ENCODE measurements at regions not wholly inside any gene's neighbourhood (a gene's known extent, or its start where the extent isn't known, plus 50 kb on each side); places are given as distances from the start of the nearest gene placed in this dataset.

DNA sequence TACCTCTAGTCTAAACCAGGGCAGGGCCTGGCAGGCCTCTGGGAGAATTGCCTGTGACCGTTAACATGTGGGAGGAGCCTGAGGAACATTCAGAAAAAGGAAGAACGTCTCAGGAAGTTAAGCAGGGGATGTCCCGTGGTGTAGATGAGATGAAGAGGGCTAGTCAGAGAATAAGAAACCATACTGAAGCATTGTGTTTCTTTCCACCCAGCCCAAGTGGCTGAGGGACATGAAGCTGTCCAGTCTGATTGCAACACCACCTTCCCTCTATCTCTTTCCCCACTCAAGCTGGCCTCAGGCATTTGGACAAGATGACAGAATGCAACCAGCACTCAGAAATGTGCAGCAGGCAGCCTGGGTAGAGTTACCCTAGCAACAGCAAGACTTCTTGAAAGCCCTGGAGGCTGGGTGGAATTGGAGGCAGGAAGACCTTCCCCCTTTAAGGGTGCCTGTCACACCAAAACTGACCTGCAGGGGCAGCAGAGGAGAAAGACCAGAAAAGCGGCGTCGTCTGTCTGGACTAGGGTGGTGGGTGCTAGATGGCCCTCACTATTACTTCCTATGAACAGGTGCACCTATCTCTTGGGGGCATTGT lies 186.1 kb downstream of the UNC5CL start:
- no peak overlapping the region for H3K4me3 ChIP-seq (ENCODE audit: control insufficient read depth in 2 of 3, extremely low read depth in 1 of 3, insufficient read depth in 2 of 3, low read depth in 1 of 3, low read length in 3 of 3)
- no peaks in the 10 kb centered on the region for H3K36me3 ChIP-seq (ENCODE audit: control insufficient read depth in 2 of 2, extremely low read depth in 1 of 2, insufficient read depth in 2 of 2, low read length in 2 of 2)
- dilution Hi-C loops (cut with MboI; ENCODE audit: extremely low pct_ligation_motif_present, low sequenced_read_pairs): no loop called here
- H3K4me2 ChIP-seq (ENCODE audit: control insufficient read depth, extremely low read depth, insufficient read depth, low read depth, low read length): no peak overlapping the region
- H4K20me1 ChIP-seq (ENCODE audit: control insufficient read depth, extremely low read depth, insufficient read depth, low read length): no peaks in the 10 kb centered on the region
- no peaks in the 10 kb centered on the region for H3K9me3 ChIP-seq (ENCODE audit: control insufficient read depth, low read depth, low read length)
- FAIRE-seq (peak; percentile 29), DNase-seq (ENCODE audit: low read depth, low spot score) (no peak)
- H3K27ac ChIP-seq (ENCODE audit: control insufficient read depth, insufficient read depth, low read length): no peak overlapping the region
- no peak overlapping the region for H2AFZ ChIP-seq (ENCODE audit: control insufficient read depth, low read length)
- H3K9ac ChIP-seq (ENCODE audit: control insufficient read depth, extremely low read depth, insufficient read depth, low read length): no peak overlapping the region
- H3K9me1 ChIP-seq (ENCODE audit: control insufficient read depth, extremely low read depth, insufficient read depth, low read length): no peaks in the 10 kb centered on the region
- H3K79me2 ChIP-seq (ENCODE audit: control insufficient read depth, insufficient read depth, low read length): no peaks in the 10 kb centered on the region
- no peaks in the 10 kb centered on the region for H3K4me1 ChIP-seq (ENCODE audit: control insufficient read depth, extremely low read depth, insufficient read depth, low read length)
- TF ChIP-seq EZH2 (IDR thresholded peaks at IDR 0.05; ENCODE audit: low read length): no peak
- TF ChIP-seq, protein P1, sequence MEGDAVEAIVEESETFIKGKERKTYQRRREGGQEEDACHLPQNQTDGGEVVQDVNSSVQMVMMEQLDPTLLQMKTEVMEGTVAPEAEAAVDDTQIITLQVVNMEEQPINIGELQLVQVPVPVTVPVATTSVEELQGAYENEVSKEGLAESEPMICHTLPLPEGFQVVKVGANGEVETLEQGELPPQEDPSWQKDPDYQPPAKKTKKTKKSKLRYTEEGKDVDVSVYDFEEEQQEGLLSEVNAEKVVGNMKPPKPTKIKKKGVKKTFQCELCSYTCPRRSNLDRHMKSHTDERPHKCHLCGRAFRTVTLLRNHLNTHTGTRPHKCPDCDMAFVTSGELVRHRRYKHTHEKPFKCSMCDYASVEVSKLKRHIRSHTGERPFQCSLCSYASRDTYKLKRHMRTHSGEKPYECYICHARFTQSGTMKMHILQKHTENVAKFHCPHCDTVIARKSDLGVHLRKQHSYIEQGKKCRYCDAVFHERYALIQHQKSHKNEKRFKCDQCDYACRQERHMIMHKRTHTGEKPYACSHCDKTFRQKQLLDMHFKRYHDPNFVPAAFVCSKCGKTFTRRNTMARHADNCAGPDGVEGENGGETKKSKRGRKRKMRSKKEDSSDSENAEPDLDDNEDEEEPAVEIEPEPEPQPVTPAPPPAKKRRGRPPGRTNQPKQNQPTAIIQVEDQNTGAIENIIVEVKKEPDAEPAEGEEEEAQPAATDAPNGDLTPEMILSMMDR (optimal IDR thresholded peaks at IDR 0.05 in 1 of 3, IDR thresholded peaks at IDR 0.05 in 1 of 3, conservative IDR thresholded peaks at IDR 0.05 in 1 of 3; ENCODE audit: extremely low read depth in 1 of 3, insufficient read depth in 2 of 3, low read length in 3 of 3): peak; percentile 48 to 65 (median 54)
- peaks cover 3% of the 10 kb centered on the region for H3K27me3 ChIP-seq (ENCODE audit: control insufficient read depth, extremely low read depth, insufficient read depth, low read length)

DNA sequence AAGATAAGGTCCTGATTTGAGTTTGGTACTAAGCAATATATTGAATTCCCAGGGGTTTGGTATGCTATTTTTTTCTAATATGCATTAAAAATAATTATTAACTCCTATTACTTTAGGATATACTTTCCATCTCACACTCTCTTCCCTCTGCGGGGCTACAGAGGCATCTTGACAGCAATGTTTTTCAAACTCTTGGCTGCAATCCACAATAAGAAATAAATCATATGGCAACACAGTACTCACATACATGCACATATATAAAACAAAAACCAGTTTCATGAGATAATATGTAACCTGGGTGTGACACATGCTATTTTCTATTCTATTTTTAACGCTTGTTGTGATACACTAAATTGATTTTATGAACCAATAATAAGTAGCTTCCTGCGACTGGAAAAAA lies 189.5 kb downstream of the UNC5CL start:
- no peaks in the 10 kb centered on the region for H3K79me2 ChIP-seq (ENCODE audit: control insufficient read depth, insufficient read depth, low read length)

More for the DNA sequence above, 189.5 kb downstream of the UNC5CL start:
- Histone ChIP-seq H3K4me1 (ENCODE audit: control insufficient read depth, extremely low read depth, insufficient read depth, low read length) (no peaks in the 10 kb centered on the region), H3K4me3 (ENCODE audit: control insufficient read depth in 2 of 3, extremely low read depth in 1 of 3, insufficient read depth in 2 of 3, low read depth in 1 of 3, low read length in 3 of 3) (no peak overlapping the region), H3K27ac (ENCODE audit: control insufficient read depth, insufficient read depth, low read length) (no peak overlapping the region), H3K9me3 (ENCODE audit: control insufficient read depth, low read depth, low read length) (no peaks in the 10 kb centered on the region), H3K27me3 (ENCODE audit: control insufficient read depth, extremely low read depth, insufficient read depth, low read length) (no peaks in the 10 kb centered on the region), H3K36me3 (ENCODE audit: control insufficient read depth in 2 of 2, extremely low read depth in 1 of 2, insufficient read depth in 2 of 2, low read length in 2 of 2) (no peaks in the 10 kb centered on the region), H3K9me1 (ENCODE audit: control insufficient read depth, extremely low read depth, insufficient read depth, low read length) (no peaks in the 10 kb centered on the region), H4K20me1 (ENCODE audit: control insufficient read depth, extremely low read depth, insufficient read depth, low read length) (no peaks in the 10 kb centered on the region), H3K9ac (ENCODE audit: control insufficient read depth, extremely low read depth, insufficient read depth, low read length) (no peak overlapping the region), H2AFZ (ENCODE audit: control insufficient read depth, low read length) (no peak overlapping the region), H3K4me2 (ENCODE audit: control insufficient read depth, extremely low read depth, insufficient read depth, low read depth, low read length) (no peak overlapping the region)
- TF ChIP-seq, protein P1 (optimal IDR thresholded peaks at IDR 0.05 in 1 of 3, IDR thresholded peaks at IDR 0.05 in 1 of 3, conservative IDR thresholded peaks at IDR 0.05 in 1 of 3; ENCODE audit: extremely low read depth in 1 of 3, insufficient read depth in 2 of 3, low read length in 3 of 3): no peak
- TF ChIP-seq EZH2 (IDR thresholded peaks at IDR 0.05; ENCODE audit: low read length): no peak
- FAIRE-seq: no peak
- dilution Hi-C loops (cut with MboI; ENCODE audit: extremely low pct_ligation_motif_present, low sequenced_read_pairs): loop anchor here (10.0 kb wide), 1 partner anchor 65 kb away; no protein-coding TSS in a partner anchor
- no peak for DNase-seq (ENCODE audit: low read depth, low spot score)
